Transverse colon (tissue), 4 donors: ENCODE measurements at regions not wholly inside any gene's neighbourhood (a gene's known extent, or its start where the extent isn't known, plus 50 kb on each side); places are given as distances from the start of the nearest gene placed in this dataset.

Experiments
- DNase-seq: peaks from one replicate; pipeline ENCODE4 v3.0.0-alpha.2; 2019
- H3K27ac ChIP-seq, 4 donors: fragments of 200-600 bp; sonication (generic); 2 replicates each; pipeline ENCODE4 v1.5.1; 2016 to 2018; ENCODE audit warnings: inconsistent platforms in 4 of 4
- H3K27me3 ChIP-seq: fragments of 200-600 bp; sonication (generic); 2 replicates; pipeline ENCODE4 v1.5.1; 2017; ENCODE audit warnings: inconsistent platforms
- H3K36me3 ChIP-seq, 4 donors: fragments of 200-600 bp; sonication (generic); 2 replicates each; pipeline ENCODE4 v1.5.1; 2017 to 2019; ENCODE audit warnings: inconsistent platforms in 4 of 4
- H3K4me1 ChIP-seq, 4 donors: fragments of 200-600 bp; sonication (generic); 2 replicates each; pipeline ENCODE4 v1.5.1; 2017 to 2020; ENCODE audit warnings: inconsistent platforms in 4 of 4
- H3K4me3 ChIP-seq, 4 donors: fragments of 200-600 bp; sonication (generic); 1 replicate in 1 of 4; 2 replicates in 3 of 4; pipeline versions ENCODE4 v1.5.1 to v1.6.1; 2017 to 2019; ENCODE audit warnings: inconsistent platforms in 4 of 4
- H3K9me3 ChIP-seq, 2 donors: fragments of 200-600 bp; sonication (generic); 2 replicates each; pipeline ENCODE4 v1.5.1; 2017 to 2019; ENCODE audit warnings: inconsistent platforms in 2 of 2
- EP300 ChIP-seq: sonication (generic); formaldehyde crosslinking; IDR thresholded peaks from one replicate; pipeline ENCODE4 v1.6.1; 2017; ENCODE audit warnings: antibody characterized with exemption, low read depth
- POLR2A ChIP-seq: fragments of 450-650 bp; IDR thresholded peaks from one replicate; pipeline ENCODE4 v1.6.1; 2016; ENCODE audit warnings: antibody characterized with exemption, mild to moderate bottlenecking, moderate library complexity
- POLR2AphosphoS5 ChIP-seq, 3 donors: sonication (generic); formaldehyde crosslinking; IDR thresholded peaks; one replicate each; pipeline ENCODE4 v1.6.1; 2016; ENCODE audit warnings: antibody characterized with exemption in 3 of 3
- WGBS, 2 donors: methylation state at CpG; one replicate each; pipeline ENCODE4 v1.1.5; 2018; ENCODE audit warnings: low coverage in 1 of 2; 5-methylcytosine and 5-hydroxymethylcytosine counted together
- in situ Hi-C, 4 donors: fragments of 200-750 bp; cut with MboI; loops; one replicate each; pipeline versions ENCODE4 v1.15.0 to v1.15.1; 2017; ENCODE audit warnings: low sequenced_read_pairs in 3 of 4, low pct_ligation_motif_present in 1 of 4, low pct_unique_long_range_greater_than_20kb in 1 of 4
- intact Hi-C: fragments of 100-400 bp; cut with DNase I; formaldehyde crosslinking; loops from one replicate; pipeline ENCODE4 v1.15.1; 2023; ENCODE audit warnings: low total_unique reads
- TF ChIP-seq, protein P1 (sequence below), 5 experiments: fragments of 200-600 bp in 3 of 5; fragments of 450-650 bp in 2 of 5; sonication (generic) in 3 of 5; IDR thresholded peaks; 1 replicate in 2 of 5; 2 replicates in 3 of 5; pipeline ENCODE4 v1.5.1; 2016 to 2017; ENCODE audit warnings: antibody characterized with exemption in 5 of 5, inconsistent platforms in 3 of 5, mild to moderate bottlenecking in 2 of 5, moderate library complexity in 1 of 5

GRCh38 chr15:53447742-53448141 lies 311.7 kb downstream of the WDR72 start:
- H3K36me3 ChIP-seq = no peaks in the 10 kb centered on the region

GRCh38 chr15:53447053-53447574 lies 312.3 kb downstream of the WDR72 start:
- WGBS, 2 donors = 63 to 69% methylated on average over 2 of the region's 2 CpGs
- in situ Hi-C loops (no loop called here), intact Hi-C loops (no loop called here)
- TF ChIP-seq POLR2A (no peak), EP300 (no peak), POLR2AphosphoS5 (IDR thresholded peaks at IDR 0.05) (no peak)
- TF ChIP-seq, protein P1, sequence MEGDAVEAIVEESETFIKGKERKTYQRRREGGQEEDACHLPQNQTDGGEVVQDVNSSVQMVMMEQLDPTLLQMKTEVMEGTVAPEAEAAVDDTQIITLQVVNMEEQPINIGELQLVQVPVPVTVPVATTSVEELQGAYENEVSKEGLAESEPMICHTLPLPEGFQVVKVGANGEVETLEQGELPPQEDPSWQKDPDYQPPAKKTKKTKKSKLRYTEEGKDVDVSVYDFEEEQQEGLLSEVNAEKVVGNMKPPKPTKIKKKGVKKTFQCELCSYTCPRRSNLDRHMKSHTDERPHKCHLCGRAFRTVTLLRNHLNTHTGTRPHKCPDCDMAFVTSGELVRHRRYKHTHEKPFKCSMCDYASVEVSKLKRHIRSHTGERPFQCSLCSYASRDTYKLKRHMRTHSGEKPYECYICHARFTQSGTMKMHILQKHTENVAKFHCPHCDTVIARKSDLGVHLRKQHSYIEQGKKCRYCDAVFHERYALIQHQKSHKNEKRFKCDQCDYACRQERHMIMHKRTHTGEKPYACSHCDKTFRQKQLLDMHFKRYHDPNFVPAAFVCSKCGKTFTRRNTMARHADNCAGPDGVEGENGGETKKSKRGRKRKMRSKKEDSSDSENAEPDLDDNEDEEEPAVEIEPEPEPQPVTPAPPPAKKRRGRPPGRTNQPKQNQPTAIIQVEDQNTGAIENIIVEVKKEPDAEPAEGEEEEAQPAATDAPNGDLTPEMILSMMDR (IDR thresholded peaks at IDR 0.05) = no peak
- Histone ChIP-seq H3K9me3 (no peaks in the 10 kb centered on the region), H3K4me3 (no peak overlapping the region), H3K27ac (no peak overlapping the region), H3K4me1 (peaks cover 0 to 13% (median under 1%) of the 10 kb centered on the region in 4 donors), H3K27me3 (no peaks in the 10 kb centered on the region), H3K36me3 (no peaks in the 10 kb centered on the region)
- DNase-seq = no peak

More at GRCh38 chr15:53447742-53448141, 311.7 kb downstream of the WDR72 start:
- Histone ChIP-seq H3K4me1 (peaks cover 0 to 19% (median 4%) of the 10 kb centered on the region in 4 donors), H3K27me3 (no peaks in the 10 kb centered on the region), H3K9me3 (no peaks in the 10 kb centered on the region), H3K27ac (no peak overlapping the region), H3K4me3 (no peak overlapping the region)
- no peak for TF ChIP-seq POLR2A
- TF ChIP-seq, protein P1 (IDR thresholded peaks at IDR 0.05) = no peak
- WGBS, 2 donors = 80 to 82% methylated on average over 1 of the region's 1 CpG
- intact Hi-C loops (no loop called here), in situ Hi-C loops (no loop called here)
- DNase-seq = no peak

DNA sequence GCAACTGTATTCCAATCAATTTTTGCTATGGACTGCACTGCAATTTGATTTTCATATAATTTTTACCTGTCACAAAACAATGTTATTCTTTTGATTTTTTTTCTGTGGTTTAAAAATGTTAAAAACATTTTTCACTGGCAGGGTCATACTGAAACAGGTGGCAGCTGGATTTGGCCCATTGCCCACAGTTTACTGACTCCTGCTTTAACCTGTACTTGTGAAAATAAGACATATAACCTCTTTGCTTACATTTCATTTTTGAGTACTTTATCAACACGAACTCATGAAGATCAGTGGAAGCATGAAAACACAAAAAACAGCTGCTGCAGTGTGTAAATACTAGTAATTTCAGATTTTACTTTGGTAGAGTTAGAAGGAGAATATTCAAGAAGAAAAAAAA lies 313.1 kb downstream of the WDR72 start:
- DNase-seq = peak; percentile 13
- Histone ChIP-seq H3K36me3 (no peaks in the 10 kb centered on the region), H3K4me3 (no peak overlapping the region), H3K9me3 (no peaks in the 10 kb centered on the region), H3K27me3 (no peaks in the 10 kb centered on the region), H3K27ac (no peak overlapping the region), H3K4me1 (peaks cover 0 to 6% (median 0%) of the 10 kb centered on the region in 4 donors)
- TF ChIP-seq POLR2AphosphoS5 (IDR thresholded peaks at IDR 0.05) = no peak
- TF ChIP-seq, protein P1 (IDR thresholded peaks at IDR 0.05) = no peak
- no peak for TF ChIP-seq POLR2A
- no peak for TF ChIP-seq EP300
- intact Hi-C loops = no loop called here
- in situ Hi-C loops = no loop called here
- 8 to 18% methylated on average over 1 of the region's 1 CpG for WGBS, 2 donors

DNA sequence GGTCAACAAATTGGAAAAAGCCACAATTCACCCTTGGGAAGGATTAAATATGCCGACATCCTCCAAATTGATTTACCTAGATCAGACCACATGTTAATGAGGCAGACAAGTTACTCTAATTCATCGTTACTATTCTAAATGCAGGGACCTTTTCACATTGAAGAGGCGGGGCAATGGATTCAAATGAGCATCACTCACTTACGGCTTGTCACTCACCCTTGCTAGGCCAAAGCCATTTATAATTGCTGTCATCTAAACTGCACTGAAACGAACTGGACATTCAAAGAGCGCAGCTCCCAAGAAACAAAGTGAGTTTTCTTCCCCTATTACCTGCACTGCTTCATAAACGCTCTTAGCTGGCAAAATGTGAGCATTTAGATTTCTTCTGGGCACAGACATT lies 313.9 kb downstream of the WDR72 start:
- H3K27me3 ChIP-seq = no peaks in the 10 kb centered on the region
- H3K4me3 ChIP-seq = no peak overlapping the region
- intact Hi-C loops (no loop called here), in situ Hi-C loops (no loop called here)
- WGBS, 2 donors = 91 to 93% methylated on average over 5 to 7 of the region's 7 CpGs
- no peaks in the 10 kb centered on the region for H3K36me3 ChIP-seq
- DNase-seq = no peak
- peaks cover 0 to 6% (median 0%) of the 10 kb centered on the region in 4 donors for H3K4me1 ChIP-seq
- H3K9me3 ChIP-seq = no peaks in the 10 kb centered on the region
- H3K27ac ChIP-seq = no peak overlapping the region
- TF ChIP-seq, protein P1 (IDR thresholded peaks at IDR 0.05) = no peak
